Neural cell (in vitro differentiated cells): ENCODE measurements at regions not wholly inside any gene's neighbourhood (a gene's known extent, or its start where the extent isn't known, plus 50 kb on each side); places are given as distances from the start of the nearest gene placed in this dataset.

Source experiments
- H2AFZ ChIP-seq: fragments of 200-600, 300-800 bp; sonication (generic), shearing (Covaris generic); 2 replicates; pipeline ENCODE4 v1.6.0; 2014; ENCODE audit warnings: low read depth, mild to moderate bottlenecking, antibody characterized with exemption, low read length, moderate library complexity
- H3F3A ChIP-seq: fragments of 200-600 bp; shearing (Covaris generic); 2 replicates; pipeline ENCODE4 v1.6.1; 2016; ENCODE audit warnings: mild to moderate bottlenecking, moderate library complexity, mixed read lengths, antibody characterized with exemption, low read length; ENCODE audit not compliant: insufficient read depth, poor library complexity, severe bottlenecking
- H3K27ac ChIP-seq: fragments of 200-600, 300-800 bp; sonication (generic), shearing (Covaris generic); 2 replicates; pipeline ENCODE4 v1.5.1; 2014; ENCODE audit warnings: mild to moderate bottlenecking, low read length, moderate library complexity
- H3K27me3 ChIP-seq: fragments of 300-800, 200-600 bp; sonication (generic), shearing (Covaris generic); 2 replicates; pipeline ENCODE4 v1.6.0; 2014; ENCODE audit warnings: mild to moderate bottlenecking, low read depth, low read length, moderate library complexity; ENCODE audit not compliant: insufficient read depth
- H3K36me3 ChIP-seq: fragments of 300-800, 200-600 bp; sonication (generic), shearing (Covaris generic); 2 replicates; pipeline ENCODE4 v1.5.1; 2014; ENCODE audit warnings: mild to moderate bottlenecking, antibody characterized with exemption, low read length, moderate library complexity; ENCODE audit not compliant: insufficient read depth
- H3K4me2 ChIP-seq: fragments of 300-800, 200-600 bp; sonication (generic), shearing (Covaris generic); 2 replicates; pipeline ENCODE4 v1.6.0; 2014; ENCODE audit warnings: mild to moderate bottlenecking, low read length
- H3K4me3 ChIP-seq: fragments of 300-800, 200-600 bp; sonication (generic), shearing (Covaris generic); 2 replicates; pipeline ENCODE4 v1.5.1; 2014; ENCODE audit warnings: mild to moderate bottlenecking, low read length, moderate library complexity
- H3K79me2 ChIP-seq: fragments of 200-600 bp; shearing (Covaris generic); replicated peaks from 2 replicates; pipeline ENCODE4 v1.6.0; 2014; ENCODE audit warnings: mild to moderate bottlenecking, low read length, moderate library complexity; ENCODE audit not compliant: insufficient read depth
- H3K9ac ChIP-seq: fragments of 300-800, 200-600 bp; sonication (generic), shearing (Covaris generic); 2 replicates; pipeline ENCODE4 v1.6.1; 2016; ENCODE audit warnings: mild to moderate bottlenecking, low read length, mixed read lengths
- H3K9me2 ChIP-seq: fragments of 200-600 bp; shearing (Covaris generic); 2 replicates; pipeline ENCODE4 v1.6.1; 2016; ENCODE audit warnings: mild to moderate bottlenecking, low read length, mixed read lengths; ENCODE audit not compliant: insufficient read depth
- H3K9me3 ChIP-seq: fragments of 200-600, 300-800 bp; sonication (generic), shearing (Covaris generic); 2 replicates; pipeline ENCODE4 v1.6.1; 2016; ENCODE audit warnings: mild to moderate bottlenecking, mixed run types, low read length, moderate library complexity, mixed read lengths
- H4K20me1 ChIP-seq: fragments of 200-600 bp; shearing (Covaris generic); 2 replicates; pipeline ENCODE4 v1.6.1; 2016; ENCODE audit warnings: mild to moderate bottlenecking, mixed run types; ENCODE audit not compliant: insufficient read depth
- EP300 ChIP-seq: fragments of 450-650 bp; conservative IDR thresholded peaks from 2 replicates; pipeline ENCODE4 v1.6.1; 2014; ENCODE audit warnings: antibody characterized with exemption, mild to moderate bottlenecking, moderate library complexity; ENCODE audit not compliant: poor library complexity, severe bottlenecking
- EZH2 ChIP-seq: fragments of 200-600, 300-800 bp; shearing (Covaris generic), sonication (generic); IDR thresholded peaks from 2 replicates; pipeline ENCODE4 v1.6.1; 2014; ENCODE audit warnings: antibody characterized with exemption, low read length, borderline replicate concordance, mild to moderate bottlenecking; ENCODE audit not compliant: insufficient read depth, poor library complexity, severe bottlenecking
- MXI1 ChIP-seq: fragments of 450-650 bp; conservative IDR thresholded peaks from 2 replicates; pipeline ENCODE4 v1.6.1; 2014; ENCODE audit warnings: antibody characterized with exemption, mild to moderate bottlenecking; ENCODE audit not compliant: poor library complexity, severe bottlenecking
- POLR2AphosphoS5 ChIP-seq: IDR thresholded peaks from 2 replicates; pipeline ENCODE4 v1.6.1; 2012
- RAD21 ChIP-seq: fragments of 450-650 bp; conservative IDR thresholded peaks from 2 replicates; pipeline ENCODE4 v1.6.1; 2014; ENCODE audit warnings: antibody characterized with exemption, mild to moderate bottlenecking, moderate library complexity
- SMC3 ChIP-seq: fragments of 450-650 bp; conservative IDR thresholded peaks from 2 replicates; pipeline ENCODE4 v1.6.1; 2014; ENCODE audit warnings: antibody characterized with exemption, mild to moderate bottlenecking, moderate library complexity; ENCODE audit not compliant: poor library complexity
- TAF1 ChIP-seq: IDR thresholded peaks from 2 replicates; pipeline ENCODE4 v1.6.1; 2012; ENCODE audit warnings: low read depth
- TF ChIP-seq, protein P1 (sequence below): fragments of 450-650 bp; IDR thresholded peaks from 2 replicates; pipeline ENCODE4 v1.5.1; 2014; ENCODE audit warnings: antibody characterized with exemption, mild to moderate bottlenecking, moderate library complexity; ENCODE audit not compliant: poor library complexity, severe bottlenecking
- TF ChIP-seq, protein P2 (sequence below): IDR thresholded peaks from 2 replicates; pipeline ENCODE4 v1.6.1; 2012; ENCODE audit warnings: borderline replicate concordance

DNA sequence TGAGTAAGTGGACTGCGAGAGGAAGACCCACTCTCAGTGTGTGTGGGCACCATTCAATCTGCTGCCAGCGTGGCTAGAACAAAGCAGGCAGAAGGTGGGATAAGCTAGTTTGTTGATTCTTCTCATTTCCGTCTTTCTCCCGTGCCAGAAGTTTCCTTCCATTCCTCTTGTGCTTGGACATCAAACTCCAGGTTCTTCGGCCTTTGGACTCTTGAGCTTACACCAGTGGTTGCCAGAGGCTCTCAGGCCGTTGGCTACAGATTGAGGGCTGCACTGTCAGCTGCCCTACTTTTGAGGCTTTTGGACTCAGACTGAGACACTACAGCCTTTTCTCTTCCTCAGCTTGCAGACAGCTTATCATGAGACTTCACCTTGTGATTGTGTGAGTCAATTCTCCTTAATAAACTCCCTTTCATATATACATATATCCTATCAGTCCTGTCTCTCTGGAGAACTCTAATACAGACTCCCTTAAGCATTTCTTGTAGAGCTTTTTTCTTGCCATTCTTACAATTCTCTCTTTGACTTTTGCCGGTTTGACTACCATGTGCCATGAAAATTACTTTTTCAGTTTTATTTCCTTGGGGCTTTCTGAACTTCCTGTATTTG is 494.9 kb downstream of the PRR16 start:
- no peaks in the 10 kb centered on the region for H3K27me3 ChIP-seq
- H3K9ac ChIP-seq = no peak overlapping the region
- no peak overlapping the region for H2AFZ ChIP-seq
- no peak overlapping the region for H3K4me3 ChIP-seq
- H3K27ac ChIP-seq = no peak overlapping the region
- no peaks in the 10 kb centered on the region for H4K20me1 ChIP-seq
- no peaks in the 10 kb centered on the region for H3K9me3 ChIP-seq
- H3F3A ChIP-seq = no peaks in the 10 kb centered on the region
- H3K79me2 ChIP-seq = no peaks in the 10 kb centered on the region
- no peak for TF ChIP-seq EP300
- no peak for TF ChIP-seq POLR2AphosphoS5
- no peak for TF ChIP-seq EZH2
- TF ChIP-seq MXI1 = no peak
- TF ChIP-seq, protein P1, sequence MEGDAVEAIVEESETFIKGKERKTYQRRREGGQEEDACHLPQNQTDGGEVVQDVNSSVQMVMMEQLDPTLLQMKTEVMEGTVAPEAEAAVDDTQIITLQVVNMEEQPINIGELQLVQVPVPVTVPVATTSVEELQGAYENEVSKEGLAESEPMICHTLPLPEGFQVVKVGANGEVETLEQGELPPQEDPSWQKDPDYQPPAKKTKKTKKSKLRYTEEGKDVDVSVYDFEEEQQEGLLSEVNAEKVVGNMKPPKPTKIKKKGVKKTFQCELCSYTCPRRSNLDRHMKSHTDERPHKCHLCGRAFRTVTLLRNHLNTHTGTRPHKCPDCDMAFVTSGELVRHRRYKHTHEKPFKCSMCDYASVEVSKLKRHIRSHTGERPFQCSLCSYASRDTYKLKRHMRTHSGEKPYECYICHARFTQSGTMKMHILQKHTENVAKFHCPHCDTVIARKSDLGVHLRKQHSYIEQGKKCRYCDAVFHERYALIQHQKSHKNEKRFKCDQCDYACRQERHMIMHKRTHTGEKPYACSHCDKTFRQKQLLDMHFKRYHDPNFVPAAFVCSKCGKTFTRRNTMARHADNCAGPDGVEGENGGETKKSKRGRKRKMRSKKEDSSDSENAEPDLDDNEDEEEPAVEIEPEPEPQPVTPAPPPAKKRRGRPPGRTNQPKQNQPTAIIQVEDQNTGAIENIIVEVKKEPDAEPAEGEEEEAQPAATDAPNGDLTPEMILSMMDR = no peak
- no peak for TF ChIP-seq TAF1
- TF ChIP-seq SMC3 = no peak
- TF ChIP-seq RAD21 = no peak
- TF ChIP-seq, protein P2, sequence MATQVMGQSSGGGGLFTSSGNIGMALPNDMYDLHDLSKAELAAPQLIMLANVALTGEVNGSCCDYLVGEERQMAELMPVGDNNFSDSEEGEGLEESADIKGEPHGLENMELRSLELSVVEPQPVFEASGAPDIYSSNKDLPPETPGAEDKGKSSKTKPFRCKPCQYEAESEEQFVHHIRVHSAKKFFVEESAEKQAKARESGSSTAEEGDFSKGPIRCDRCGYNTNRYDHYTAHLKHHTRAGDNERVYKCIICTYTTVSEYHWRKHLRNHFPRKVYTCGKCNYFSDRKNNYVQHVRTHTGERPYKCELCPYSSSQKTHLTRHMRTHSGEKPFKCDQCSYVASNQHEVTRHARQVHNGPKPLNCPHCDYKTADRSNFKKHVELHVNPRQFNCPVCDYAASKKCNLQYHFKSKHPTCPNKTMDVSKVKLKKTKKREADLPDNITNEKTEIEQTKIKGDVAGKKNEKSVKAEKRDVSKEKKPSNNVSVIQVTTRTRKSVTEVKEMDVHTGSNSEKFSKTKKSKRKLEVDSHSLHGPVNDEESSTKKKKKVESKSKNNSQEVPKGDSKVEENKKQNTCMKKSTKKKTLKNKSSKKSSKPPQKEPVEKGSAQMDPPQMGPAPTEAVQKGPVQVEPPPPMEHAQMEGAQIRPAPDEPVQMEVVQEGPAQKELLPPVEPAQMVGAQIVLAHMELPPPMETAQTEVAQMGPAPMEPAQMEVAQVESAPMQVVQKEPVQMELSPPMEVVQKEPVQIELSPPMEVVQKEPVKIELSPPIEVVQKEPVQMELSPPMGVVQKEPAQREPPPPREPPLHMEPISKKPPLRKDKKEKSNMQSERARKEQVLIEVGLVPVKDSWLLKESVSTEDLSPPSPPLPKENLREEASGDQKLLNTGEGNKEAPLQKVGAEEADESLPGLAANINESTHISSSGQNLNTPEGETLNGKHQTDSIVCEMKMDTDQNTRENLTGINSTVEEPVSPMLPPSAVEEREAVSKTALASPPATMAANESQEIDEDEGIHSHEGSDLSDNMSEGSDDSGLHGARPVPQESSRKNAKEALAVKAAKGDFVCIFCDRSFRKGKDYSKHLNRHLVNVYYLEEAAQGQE = no peak
- H3K9me2 ChIP-seq = no peaks in the 10 kb centered on the region
- H3K4me2 ChIP-seq = no peak overlapping the region
- H3K36me3 ChIP-seq = no peaks in the 10 kb centered on the region

DNA sequence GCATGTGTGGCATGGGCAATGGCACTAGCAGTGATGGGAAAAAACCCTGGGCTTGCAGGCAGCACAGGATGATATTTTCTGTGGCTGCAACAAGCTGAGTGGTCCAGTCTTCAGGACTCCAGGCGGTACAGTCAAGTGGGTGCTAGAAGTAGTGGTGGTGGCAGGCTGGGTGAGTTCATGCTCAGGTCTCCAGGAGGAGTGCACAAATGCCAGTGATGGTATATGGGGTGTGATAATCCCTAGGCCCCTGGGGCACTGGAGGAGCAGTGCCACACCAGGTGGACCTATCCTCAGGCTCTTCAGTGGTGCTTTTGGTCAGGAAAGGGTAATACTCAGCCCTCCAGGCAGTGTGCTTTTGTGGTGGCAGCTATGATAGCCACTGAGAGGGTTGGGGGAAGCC is 496.4 kb downstream of the PRR16 start:
- Histone ChIP-seq H3F3A (no peaks in the 10 kb centered on the region), H3K27ac (no peak overlapping the region), H3K27me3 (no peaks in the 10 kb centered on the region), H3K9me2 (no peaks in the 10 kb centered on the region), H2AFZ (no peak overlapping the region), H3K4me2 (no peak overlapping the region), H3K4me3 (no peak overlapping the region), H3K9ac (no peak overlapping the region), H3K9me3 (no peaks in the 10 kb centered on the region), H3K36me3 (no peaks in the 10 kb centered on the region), H4K20me1 (no peaks in the 10 kb centered on the region), H3K79me2 (no peaks in the 10 kb centered on the region)
- TF ChIP-seq EP300 (no peak), RAD21 (no peak), EZH2 (no peak), TAF1 (no peak), SMC3 (no peak), MXI1 (no peak), POLR2AphosphoS5 (no peak)
- TF ChIP-seq, protein P1 = no peak
- TF ChIP-seq, protein P2 = no peak
